Smooth muscle cell (in vitro differentiated cells): ENCODE measurements at regions not wholly inside any gene's neighbourhood (a gene's known extent, or its start where the extent isn't known, plus 50 kb on each side); places are given as distances from the start of the nearest gene placed in this dataset.

ENCODE experiments used
- DNase-seq: peaks from one replicate; lab custom pipeline; 2025; ENCODE audit not compliant: unreplicated experiment; lab: John Stamatoyannopoulos, UW
- H2AFZ ChIP-seq: fragments of 200-600 bp; sonication (generic); 2 replicates; pipeline ENCODE4 v1.6.0; 2016; ENCODE audit warnings: antibody characterized with exemption, low read depth, mild to moderate bottlenecking
- H3F3A ChIP-seq: fragments of 200-600 bp; sonication (generic); 2 replicates; pipeline ENCODE4 v1.6.0; 2017; ENCODE audit warnings: antibody characterized with exemption, low read depth
- H3K27ac ChIP-seq: fragments of 200-600 bp; sonication (generic); 2 replicates; pipeline ENCODE4 v1.5.1; 2016; ENCODE audit warnings: low read depth, mild to moderate bottlenecking
- H3K27me3 ChIP-seq: fragments of 200-600 bp; sonication (generic); 2 replicates; pipeline ENCODE4 v1.6.1; 2016; ENCODE audit warnings: low read depth, mild to moderate bottlenecking
- H3K36me3 ChIP-seq: fragments of 200-600 bp; sonication (generic); 2 replicates; pipeline ENCODE4 v1.5.1; 2016; ENCODE audit warnings: low read depth
- H3K4me1 ChIP-seq: fragments of 200-600 bp; sonication (generic); 2 replicates; pipeline ENCODE4 v1.5.1; 2016; ENCODE audit warnings: low read depth
- H3K4me2 ChIP-seq: fragments of 200-600 bp; sonication (generic); 2 replicates; pipeline ENCODE4 v1.6.0; 2016; ENCODE audit warnings: mild to moderate bottlenecking
- H3K4me3 ChIP-seq: fragments of 200-600 bp; sonication (generic); 2 replicates; pipeline ENCODE4 v1.5.1; 2016; ENCODE audit warnings: mild to moderate bottlenecking
- H3K79me2 ChIP-seq: fragments of 200-600 bp; sonication (generic); 2 replicates; pipeline ENCODE4 v1.6.0; 2016; ENCODE audit warnings: low read depth, mild to moderate bottlenecking
- H3K9ac ChIP-seq: fragments of 200-600 bp; sonication (generic); 2 replicates; pipeline ENCODE4 v1.6.0; 2016; ENCODE audit warnings: low read depth
- H3K9me3 ChIP-seq: fragments of 200-600 bp; sonication (generic); replicated peaks from 2 replicates; pipeline ENCODE4 v1.5.1; 2016; ENCODE audit warnings: low read depth
- H4K20me1 ChIP-seq: fragments of 200-600 bp; sonication (generic); 2 replicates; pipeline ENCODE4 v1.6.0; 2016; ENCODE audit warnings: low read depth
- WGBS: methylation state at CpG from one replicate; pipeline ENCODE4 v1.1.7; 2016; ENCODE audit warnings: low lambda C conversion rate; 5-methylcytosine and 5-hydroxymethylcytosine counted together
- TF ChIP-seq, protein P1 (sequence below): fragments of 200-600 bp; sonication (generic); IDR thresholded peaks from 2 replicates; pipeline ENCODE4 v1.5.1; 2017; ENCODE audit warnings: borderline replicate concordance, mild to moderate bottlenecking, antibody characterized with exemption; ENCODE audit not compliant: insufficient read depth, poor library complexity, severe bottlenecking

- H3K27me3 ChIP-seq = no peaks in the 10 kb centered on the region
- H3K4me3 ChIP-seq = no peak overlapping the region
- no peaks in the 10 kb centered on the region for H3K9me3 ChIP-seq
- H3K4me1 ChIP-seq = no peaks in the 10 kb centered on the region
- H3K27ac ChIP-seq = no peak overlapping the region
- no peak overlapping the region for H3K9ac ChIP-seq
- no peaks in the 10 kb centered on the region for H3K36me3 ChIP-seq
- no peak for DNase-seq
- H2AFZ ChIP-seq = no peak overlapping the region
- no peak overlapping the region for H3K4me2 ChIP-seq
- H3K79me2 ChIP-seq = no peaks in the 10 kb centered on the region
- WGBS = 44% methylated on average over 1 of the region's 1 CpG
- TF ChIP-seq, protein P1, sequence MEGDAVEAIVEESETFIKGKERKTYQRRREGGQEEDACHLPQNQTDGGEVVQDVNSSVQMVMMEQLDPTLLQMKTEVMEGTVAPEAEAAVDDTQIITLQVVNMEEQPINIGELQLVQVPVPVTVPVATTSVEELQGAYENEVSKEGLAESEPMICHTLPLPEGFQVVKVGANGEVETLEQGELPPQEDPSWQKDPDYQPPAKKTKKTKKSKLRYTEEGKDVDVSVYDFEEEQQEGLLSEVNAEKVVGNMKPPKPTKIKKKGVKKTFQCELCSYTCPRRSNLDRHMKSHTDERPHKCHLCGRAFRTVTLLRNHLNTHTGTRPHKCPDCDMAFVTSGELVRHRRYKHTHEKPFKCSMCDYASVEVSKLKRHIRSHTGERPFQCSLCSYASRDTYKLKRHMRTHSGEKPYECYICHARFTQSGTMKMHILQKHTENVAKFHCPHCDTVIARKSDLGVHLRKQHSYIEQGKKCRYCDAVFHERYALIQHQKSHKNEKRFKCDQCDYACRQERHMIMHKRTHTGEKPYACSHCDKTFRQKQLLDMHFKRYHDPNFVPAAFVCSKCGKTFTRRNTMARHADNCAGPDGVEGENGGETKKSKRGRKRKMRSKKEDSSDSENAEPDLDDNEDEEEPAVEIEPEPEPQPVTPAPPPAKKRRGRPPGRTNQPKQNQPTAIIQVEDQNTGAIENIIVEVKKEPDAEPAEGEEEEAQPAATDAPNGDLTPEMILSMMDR = no peak
- no peaks in the 10 kb centered on the region for H4K20me1 ChIP-seq
- no peaks in the 10 kb centered on the region for H3F3A ChIP-seq
These were observed 532.8 kb downstream of the FBXO15 start for GRCh38 chr18:73614812-73615211.

GRCh38 chr18:73613706-73614340 is 533.8 kb downstream of the FBXO15 start:
- no peak overlapping the region for H2AFZ ChIP-seq
- no peaks in the 10 kb centered on the region for H3K79me2 ChIP-seq
- no peaks in the 10 kb centered on the region for H3F3A ChIP-seq
- DNase-seq = no peak
- no peak overlapping the region for H3K4me2 ChIP-seq
- 90% methylated on average over 1 of the region's 1 CpG for WGBS
- no peaks in the 10 kb centered on the region for H3K27me3 ChIP-seq
- no peak overlapping the region for H3K9ac ChIP-seq
- TF ChIP-seq, protein P1 = no peak
- no peaks in the 10 kb centered on the region for H3K4me1 ChIP-seq
- no peaks in the 10 kb centered on the region for H3K36me3 ChIP-seq
- H4K20me1 ChIP-seq = no peaks in the 10 kb centered on the region
- H3K9me3 ChIP-seq = no peaks in the 10 kb centered on the region
- no peak overlapping the region for H3K4me3 ChIP-seq
- no peak overlapping the region for H3K27ac ChIP-seq

DNA sequence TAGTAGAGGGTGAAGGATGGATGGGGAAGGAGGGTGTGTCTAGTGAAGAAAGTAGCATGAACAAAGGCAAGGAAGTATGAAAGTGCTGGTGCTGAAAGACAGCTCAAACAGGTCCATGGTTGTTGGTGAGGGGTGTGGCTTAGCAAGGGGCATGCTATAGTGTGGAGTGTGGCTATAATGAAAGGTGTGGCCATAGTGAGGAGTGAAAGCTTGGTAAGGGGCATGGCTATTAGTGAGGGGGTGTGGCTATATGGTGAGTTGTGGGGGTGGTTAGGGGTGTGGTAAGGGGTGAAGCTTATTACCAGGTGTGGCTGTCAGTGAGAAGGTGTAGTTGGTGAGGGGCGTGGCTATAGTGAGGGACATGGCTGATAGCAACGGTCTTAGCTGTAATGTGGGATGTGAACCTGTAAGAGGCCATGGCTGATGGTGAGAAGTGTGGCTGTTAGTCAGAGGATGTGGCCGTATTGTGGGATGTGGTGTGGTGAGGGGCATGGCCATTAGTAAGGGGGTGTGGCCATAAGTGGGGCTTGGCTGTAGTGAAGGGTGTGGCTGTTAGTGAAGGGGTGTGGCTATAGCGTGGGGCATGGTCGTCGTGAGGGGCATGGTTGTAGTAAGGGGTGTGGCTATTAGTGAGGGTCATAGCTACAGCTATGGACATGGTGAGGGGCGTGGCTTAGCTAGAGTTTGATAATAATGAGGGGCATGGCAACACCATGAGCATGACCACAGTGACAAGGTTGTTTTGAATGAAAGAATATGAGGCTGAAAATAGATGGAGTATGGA is 549.6 kb downstream of the FBXO15 start:
- Histone ChIP-seq H3K9me3 (no peaks in the 10 kb centered on the region), H3K36me3 (no peaks in the 10 kb centered on the region), H2AFZ (no peak overlapping the region), H3K79me2 (no peaks in the 10 kb centered on the region), H3K27me3 (no peaks in the 10 kb centered on the region), H3K27ac (no peak overlapping the region), H4K20me1 (no peaks in the 10 kb centered on the region), H3K9ac (no peak overlapping the region), H3K4me2 (no peak overlapping the region), H3F3A (no peaks in the 10 kb centered on the region), H3K4me1 (no peaks in the 10 kb centered on the region), H3K4me3 (no peak overlapping the region)
- TF ChIP-seq, protein P1 = no peak
- WGBS = 78% methylated on average over 7 of the region's 7 CpGs
- DNase-seq = no peak
